HAP-1 (cell line): ENCODE measurements at regions not wholly inside any gene's neighbourhood (a gene's known extent, or its start where the extent isn't known, plus 50 kb on each side); places are given as distances from the start of the nearest gene placed in this dataset.
"Not testable (repeated sequence)": the region's sequence is repeated elsewhere in the genome, so short reads cannot be mapped to it uniquely, and the experiment has no call there.

Experiments used
- DNase-seq, 2 experiments: peaks; one replicate each; pipeline ENCODE4 v3.0.0-alpha.2; 2016 to 2020; ENCODE audit warnings: low spot score in 2 of 2
- H3K27me3 ChIP-seq: fragments of 250-450 bp; sonication (Bioruptor Pico); 2 replicates; pipeline ENCODE4 v1.5.1; 2020; ENCODE audit warnings: low read depth, mild to moderate bottlenecking, moderate library complexity
- H3K36me3 ChIP-seq: fragments of 250-450 bp; sonication (Bioruptor Pico); replicated peaks from 2 replicates; pipeline ENCODE4 v1.5.1; 2020; ENCODE audit warnings: mild to moderate bottlenecking
- H3K4me1 ChIP-seq: fragments of 250-450 bp; sonication (Bioruptor Pico); 2 replicates; pipeline ENCODE4 v1.5.1; 2020; ENCODE audit warnings: mild to moderate bottlenecking
- H3K4me3 ChIP-seq: fragments of 250-450 bp; sonication (Bioruptor Pico); 2 replicates; pipeline ENCODE4 v1.5.1; 2020; ENCODE audit warnings: mild to moderate bottlenecking, moderate library complexity
- H3K9me3 ChIP-seq: fragments of 250-450 bp; sonication (Bioruptor Pico); 2 replicates; pipeline ENCODE4 v1.5.1; 2020; ENCODE audit warnings: mild to moderate bottlenecking, moderate library complexity
- in situ Hi-C: fragments of 300-500 bp; cut with MboI; formaldehyde crosslinking; loops from 3 replicates; pipeline ENCODE4 v1.14.3; 2020; ENCODE audit warnings: low sequenced_read_pairs, inconsistent platforms, mixed read lengths

DNA sequence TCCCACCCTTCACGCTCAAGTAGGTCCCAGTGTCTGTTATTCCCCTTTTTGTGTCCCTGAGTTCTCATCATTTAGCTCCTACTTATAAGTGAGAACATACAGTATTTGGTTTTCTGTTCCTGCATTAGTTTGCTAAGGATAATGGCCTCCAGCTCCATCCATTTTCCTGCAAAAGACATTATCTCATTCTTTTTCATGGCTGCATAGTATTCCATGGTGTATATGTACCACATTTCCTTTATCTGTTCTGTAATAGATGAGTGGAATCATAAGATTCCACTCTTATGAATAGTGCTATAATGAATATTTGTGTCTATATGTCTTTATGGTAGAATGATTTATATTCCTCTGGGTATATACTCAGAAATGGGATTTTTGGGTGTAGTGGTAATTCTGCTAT is 1473.5 kb upstream of the ACVR2A start:
- H3K9me3 ChIP-seq, H3K4me1 ChIP-seq, H3K27me3 ChIP-seq, DNase-seq, in situ Hi-C loops, H3K36me3 ChIP-seq, H3K4me3 ChIP-seq: not testable (repeated sequence)

DNA sequence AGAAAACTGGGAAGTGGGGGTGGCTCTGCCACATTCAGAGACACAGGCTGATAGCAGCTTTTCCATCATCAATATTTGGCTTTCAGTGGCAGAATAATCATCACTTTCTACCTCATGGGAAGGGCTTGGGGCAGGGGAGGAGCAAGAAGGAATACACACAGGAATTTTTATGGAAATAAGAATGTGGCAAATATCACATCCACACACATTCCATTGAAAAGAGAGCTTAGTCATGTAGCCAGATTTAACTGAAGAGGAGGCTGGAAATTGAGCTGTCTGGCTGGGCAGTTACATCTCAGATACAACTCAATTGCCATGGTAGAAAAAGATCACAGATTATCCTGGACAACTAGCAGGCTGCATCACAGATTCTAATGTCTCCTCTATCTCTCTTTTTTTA is 1474.0 kb upstream of the ACVR2A start:
- DNase-seq = no peak
- H3K4me3 ChIP-seq = no peak overlapping the region
- no peaks in the 10 kb centered on the region for H3K36me3 ChIP-seq
- H3K27me3 ChIP-seq = no peaks in the 10 kb centered on the region
- no peaks in the 10 kb centered on the region for H3K4me1 ChIP-seq
- in situ Hi-C loops = no loop called here
- no peaks in the 10 kb centered on the region for H3K9me3 ChIP-seq

DNA sequence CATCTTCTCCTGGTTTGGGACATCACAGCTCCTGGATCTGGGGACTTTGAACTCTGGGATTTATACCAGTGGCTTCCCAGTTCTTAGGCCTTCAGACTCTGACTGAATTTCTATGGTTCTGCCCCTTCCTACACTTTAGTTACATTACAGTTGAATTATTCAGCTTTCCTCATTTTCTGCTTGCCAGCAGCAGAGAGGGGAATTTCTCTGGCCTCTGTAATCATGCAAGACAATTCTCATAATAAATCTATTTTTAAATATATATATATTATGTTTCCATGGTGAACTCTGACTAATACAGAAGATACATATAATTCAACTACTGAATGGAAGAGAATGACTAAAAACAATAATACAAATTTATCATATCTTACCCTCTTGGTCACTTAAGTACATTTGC is 1478.6 kb upstream of the ACVR2A start:
- Histone ChIP-seq H3K9me3 (no peaks in the 10 kb centered on the region), H3K36me3 (no peaks in the 10 kb centered on the region), H3K27me3 (no peaks in the 10 kb centered on the region), H3K4me3 (no peak overlapping the region), H3K4me1 (no peaks in the 10 kb centered on the region)
- in situ Hi-C loops = no loop called here
- no peak for DNase-seq

DNA sequence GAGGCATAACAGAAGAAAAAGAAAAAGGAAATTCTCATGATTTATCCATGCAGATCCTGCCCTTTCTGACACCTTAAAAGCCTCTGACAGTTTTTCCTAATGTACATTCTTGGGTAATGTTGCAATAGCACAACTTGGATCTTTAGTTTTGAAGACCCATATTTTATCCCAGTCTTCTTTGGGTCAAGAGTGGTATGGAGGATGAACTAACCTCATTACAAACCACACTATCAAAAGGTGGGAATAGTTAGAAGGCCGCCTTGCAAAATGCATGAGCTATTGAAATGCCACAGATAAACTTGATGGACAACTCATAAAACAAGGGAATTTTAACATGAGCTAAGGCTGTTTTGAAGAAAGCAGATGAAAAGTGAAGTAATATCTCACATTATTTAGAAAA is 1479.8 kb upstream of the ACVR2A start:
- Histone ChIP-seq H3K4me1 (no peaks in the 10 kb centered on the region), H3K4me3 (no peak overlapping the region), H3K9me3 (no peaks in the 10 kb centered on the region), H3K36me3 (no peaks in the 10 kb centered on the region), H3K27me3 (no peaks in the 10 kb centered on the region)
- no peak for DNase-seq
- in situ Hi-C loops = no loop called here

DNA sequence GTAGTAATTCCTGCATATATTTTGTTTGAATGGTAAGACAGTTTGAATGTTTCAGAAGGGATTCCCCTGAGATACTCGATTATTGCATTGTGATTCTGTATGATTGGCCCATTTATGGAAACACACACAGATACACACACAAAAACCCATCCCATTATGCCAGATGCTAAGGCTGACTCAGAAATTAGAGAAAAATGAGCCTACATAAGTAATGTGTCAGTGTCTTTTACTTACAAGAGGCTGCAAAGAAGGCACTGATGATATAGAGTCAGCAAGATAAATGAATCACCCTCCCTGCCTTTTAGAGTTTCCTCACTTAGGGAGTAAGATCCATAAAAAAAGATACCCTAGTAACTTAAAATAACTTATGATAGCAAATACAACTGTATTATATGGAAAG is 1481.1 kb upstream of the ACVR2A start:
- Histone ChIP-seq H3K9me3 (no peaks in the 10 kb centered on the region), H3K4me3 (no peak overlapping the region), H3K27me3 (no peaks in the 10 kb centered on the region), H3K36me3 (no peaks in the 10 kb centered on the region), H3K4me1 (no peaks in the 10 kb centered on the region)
- no peak for DNase-seq
- in situ Hi-C loops = no loop called here

DNA sequence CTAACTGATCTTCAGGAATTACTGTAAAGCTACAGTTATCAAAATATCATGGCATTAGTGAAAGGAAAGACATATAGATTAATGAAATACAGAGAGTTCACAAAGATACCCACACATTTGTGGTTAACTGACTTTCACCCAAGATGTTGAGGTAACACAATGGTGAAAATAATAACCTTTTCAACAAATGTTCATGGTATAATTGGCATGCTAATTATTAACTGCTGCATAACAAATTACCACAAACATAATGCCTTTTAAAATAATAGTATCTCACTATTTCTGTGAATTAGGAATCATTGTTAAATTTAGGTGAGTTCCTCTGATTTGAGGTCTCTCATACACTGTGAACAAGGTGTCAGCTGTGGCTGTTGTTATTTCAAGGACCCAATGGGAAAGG is 1493.1 kb upstream of the ACVR2A start:
- DNase-seq = no peak
- H3K4me1 ChIP-seq = no peaks in the 10 kb centered on the region
- H3K4me3 ChIP-seq = no peak overlapping the region
- H3K27me3 ChIP-seq = no peaks in the 10 kb centered on the region
- no peaks in the 10 kb centered on the region for H3K36me3 ChIP-seq
- in situ Hi-C loops = no loop called here
- H3K9me3 ChIP-seq = no peaks in the 10 kb centered on the region

DNA sequence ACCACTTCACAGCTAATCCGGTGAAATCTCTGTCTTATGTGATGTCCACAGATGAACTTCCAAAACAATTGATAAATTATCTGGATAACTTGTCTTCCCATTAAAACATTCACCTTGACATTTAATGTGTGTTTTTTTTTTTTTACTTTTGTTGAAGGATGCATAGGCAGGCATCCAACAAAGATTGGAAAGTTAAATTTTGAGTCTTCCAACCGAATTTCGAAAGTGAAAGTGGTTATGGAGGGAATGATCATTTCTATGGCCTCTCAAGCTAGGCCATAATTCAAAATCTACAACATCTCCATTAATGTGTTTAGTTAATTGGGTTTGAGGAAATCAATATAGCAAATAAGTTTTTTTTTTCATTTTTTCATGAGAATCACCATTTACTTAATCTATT is 1495.5 kb upstream of the ACVR2A start:
- Histone ChIP-seq H3K9me3 (no peaks in the 10 kb centered on the region), H3K4me3 (no peak overlapping the region), H3K27me3 (no peaks in the 10 kb centered on the region), H3K36me3 (no peaks in the 10 kb centered on the region), H3K4me1 (no peaks in the 10 kb centered on the region)
- in situ Hi-C loops = no loop called here
- DNase-seq = no peak

DNA sequence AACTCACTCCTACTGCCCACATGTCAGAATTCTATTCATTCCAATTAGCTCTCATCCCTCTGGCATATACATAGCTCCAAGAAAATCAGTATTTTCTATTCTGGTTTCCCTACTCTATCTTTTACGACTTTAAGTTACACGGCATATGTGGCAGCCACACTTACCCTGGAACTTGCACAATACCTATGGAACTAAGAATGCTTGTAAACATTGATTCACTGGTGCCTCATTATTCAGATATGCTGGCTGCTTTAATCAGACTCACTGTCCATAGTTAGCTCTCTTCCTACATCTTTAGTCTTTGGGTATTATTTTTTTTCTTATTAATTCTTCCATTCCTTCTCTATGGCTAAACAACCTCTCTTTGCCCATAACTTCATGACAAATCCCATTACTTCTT is 1519.9 kb upstream of the ACVR2A start:
- Histone ChIP-seq H3K4me1 (no peaks in the 10 kb centered on the region; the same call in 1 of the 2 replicates), H3K9me3 (no peaks in the 10 kb centered on the region), H3K4me3 (no peak overlapping the region), H3K36me3 (no peaks in the 10 kb centered on the region), H3K27me3 (no peaks in the 10 kb centered on the region)
- DNase-seq = no peak
- in situ Hi-C loops = no loop called here

DNA sequence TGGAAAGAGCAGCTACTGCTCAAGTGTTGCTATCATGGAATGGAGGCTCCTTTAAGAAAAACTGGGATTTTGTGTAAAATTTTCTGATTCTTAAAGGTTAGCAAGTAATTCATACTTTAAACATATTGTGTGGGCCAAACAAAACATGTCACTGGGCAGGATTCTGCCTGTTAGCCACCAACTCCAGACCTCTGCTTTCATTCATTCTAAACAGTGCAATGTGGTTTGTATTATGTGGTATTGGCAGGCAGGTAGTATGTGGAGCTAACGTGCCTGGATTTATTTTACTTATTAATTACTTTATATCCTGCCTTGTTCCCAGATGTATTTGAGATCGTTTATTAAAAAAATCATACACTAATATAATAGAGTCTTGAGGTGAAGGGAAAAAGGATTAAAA is 1521.3 kb upstream of the ACVR2A start:
- in situ Hi-C loops = no loop called here
- Histone ChIP-seq H3K4me1 (no peaks in the 10 kb centered on the region; the same call in 1 of the 2 replicates), H3K4me3 (no peak overlapping the region), H3K36me3 (no peaks in the 10 kb centered on the region), H3K9me3 (no peaks in the 10 kb centered on the region), H3K27me3 (no peaks in the 10 kb centered on the region)
- no peak for DNase-seq

DNA sequence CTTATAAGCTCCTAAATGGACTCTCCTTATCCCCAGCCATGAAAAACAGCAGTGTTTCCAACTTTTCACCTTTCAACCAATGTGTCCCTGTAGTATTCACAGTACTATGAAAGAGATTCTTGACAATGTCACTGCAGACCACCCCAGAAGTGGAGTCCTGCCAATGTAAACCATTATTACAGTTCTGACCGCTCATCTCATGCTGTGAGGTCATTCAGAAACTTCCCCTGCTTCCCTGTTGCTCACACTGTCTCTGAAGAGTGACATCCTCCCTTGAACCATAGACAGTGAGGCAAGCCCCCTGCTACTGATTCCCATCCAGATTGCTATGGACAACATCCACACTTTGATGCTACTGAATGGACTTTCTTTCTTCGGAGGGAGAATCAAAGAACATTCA is 1523.7 kb upstream of the ACVR2A start:
- Histone ChIP-seq H3K27me3 (no peaks in the 10 kb centered on the region), H3K36me3 (no peaks in the 10 kb centered on the region), H3K9me3 (no peaks in the 10 kb centered on the region), H3K4me3 (no peak overlapping the region), H3K4me1 (no peaks in the 10 kb centered on the region)
- no peak for DNase-seq
- in situ Hi-C loops = no loop called here

DNA sequence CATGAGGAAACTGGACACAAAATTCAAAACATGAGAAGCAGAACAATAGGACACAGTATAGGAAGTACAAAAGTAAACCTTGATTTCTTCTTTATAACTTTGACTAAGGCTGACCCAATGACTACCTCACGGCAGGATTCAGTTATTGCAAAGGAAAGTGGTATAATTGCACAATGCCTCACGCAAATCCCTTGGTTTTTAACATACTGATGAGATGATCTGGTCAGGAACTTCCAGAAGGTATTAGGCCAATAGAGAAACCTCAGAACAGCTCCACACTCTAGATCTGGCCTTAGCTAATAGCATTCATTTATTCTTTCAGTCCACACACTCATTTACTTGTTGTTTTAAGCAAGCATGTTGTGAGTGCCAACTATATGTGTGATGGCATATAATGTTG is 1526.9 kb upstream of the ACVR2A start:
- no peaks in the 10 kb centered on the region for H3K4me1 ChIP-seq
- no peaks in the 10 kb centered on the region for H3K36me3 ChIP-seq
- in situ Hi-C loops = no loop called here
- H3K9me3 ChIP-seq = no peaks in the 10 kb centered on the region
- no peaks in the 10 kb centered on the region for H3K27me3 ChIP-seq
- H3K4me3 ChIP-seq = no peak overlapping the region
- DNase-seq = no peak

DNA sequence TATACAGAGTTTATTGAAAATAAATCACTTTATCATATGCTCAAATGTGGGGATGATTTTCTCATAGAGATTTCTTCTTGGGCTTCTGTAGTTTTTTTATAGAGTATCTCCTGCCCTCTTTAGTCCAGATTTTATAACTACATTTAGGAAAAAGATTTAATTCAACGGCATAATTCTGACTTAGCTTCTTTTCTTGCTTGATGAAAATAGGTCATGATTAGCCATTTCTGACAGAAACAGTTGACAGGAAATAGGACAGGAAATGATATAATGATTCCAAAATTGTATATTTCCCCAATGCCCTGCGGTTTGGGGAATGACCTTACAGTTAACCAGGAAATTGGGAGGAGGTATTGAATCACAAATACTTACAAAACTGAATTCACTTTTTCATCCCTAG is 1531.9 kb upstream of the ACVR2A start:
- no peaks in the 10 kb centered on the region for H3K27me3 ChIP-seq
- no peaks in the 10 kb centered on the region for H3K36me3 ChIP-seq
- H3K4me1 ChIP-seq = no peaks in the 10 kb centered on the region; the same call in 1 of the 2 replicates
- H3K4me3 ChIP-seq = no peak overlapping the region
- peak in 1 of 2 experiments; percentile 22 for DNase-seq
- in situ Hi-C loops = no loop called here
- no peaks in the 10 kb centered on the region for H3K9me3 ChIP-seq

DNA sequence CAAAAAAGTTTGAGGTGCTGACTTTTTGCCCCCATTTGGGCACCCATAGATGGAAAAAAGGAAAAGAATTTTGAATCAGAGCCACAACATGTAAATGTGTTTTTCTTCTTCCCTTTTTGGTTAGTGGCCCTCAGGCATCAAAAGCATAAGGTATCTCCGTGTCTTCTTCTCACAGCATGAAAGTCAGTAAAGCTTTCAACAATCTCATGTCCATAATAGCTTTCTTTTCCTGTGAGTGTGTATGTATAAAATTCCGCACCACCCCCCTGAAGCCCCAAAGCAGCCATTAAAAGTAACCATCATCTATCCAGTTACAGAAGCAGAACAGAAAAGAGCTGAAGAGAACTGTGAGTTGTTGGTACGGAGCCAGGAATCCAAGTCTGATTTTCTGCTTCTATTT is 1539.7 kb upstream of the ACVR2A start:
- Histone ChIP-seq H3K4me1 (no peaks in the 10 kb centered on the region), H3K9me3 (no peaks in the 10 kb centered on the region), H3K36me3 (no peaks in the 10 kb centered on the region), H3K27me3 (no peaks in the 10 kb centered on the region), H3K4me3 (no peak overlapping the region)
- no peak for DNase-seq
- in situ Hi-C loops = no loop called here

DNA sequence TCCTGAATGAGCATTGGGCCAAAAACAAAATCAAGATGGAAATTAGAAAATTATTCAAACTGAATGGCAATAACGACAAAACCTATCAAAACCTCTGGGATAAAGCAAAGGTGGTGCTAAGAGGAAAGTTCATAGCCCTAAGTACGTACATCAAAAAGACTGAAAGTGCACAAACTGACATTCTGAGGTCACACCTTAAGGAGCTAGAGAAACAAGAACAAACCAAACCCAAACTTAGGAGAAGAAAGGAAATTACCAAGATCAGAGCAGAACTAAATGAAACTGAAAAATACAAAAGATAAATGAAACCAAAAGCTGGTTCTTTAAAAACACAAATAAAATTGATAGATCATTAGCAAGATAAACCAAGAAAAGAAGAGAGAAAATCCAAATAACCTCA is 1543.5 kb upstream of the ACVR2A start:
- H3K9me3 ChIP-seq = no peaks in the 10 kb centered on the region
- H3K4me3 ChIP-seq = no peak overlapping the region
- H3K27me3 ChIP-seq = no peaks in the 10 kb centered on the region
- H3K36me3 ChIP-seq = no peaks in the 10 kb centered on the region
- no peak for DNase-seq
- in situ Hi-C loops = no loop called here
- no peaks in the 10 kb centered on the region for H3K4me1 ChIP-seq

DNA sequence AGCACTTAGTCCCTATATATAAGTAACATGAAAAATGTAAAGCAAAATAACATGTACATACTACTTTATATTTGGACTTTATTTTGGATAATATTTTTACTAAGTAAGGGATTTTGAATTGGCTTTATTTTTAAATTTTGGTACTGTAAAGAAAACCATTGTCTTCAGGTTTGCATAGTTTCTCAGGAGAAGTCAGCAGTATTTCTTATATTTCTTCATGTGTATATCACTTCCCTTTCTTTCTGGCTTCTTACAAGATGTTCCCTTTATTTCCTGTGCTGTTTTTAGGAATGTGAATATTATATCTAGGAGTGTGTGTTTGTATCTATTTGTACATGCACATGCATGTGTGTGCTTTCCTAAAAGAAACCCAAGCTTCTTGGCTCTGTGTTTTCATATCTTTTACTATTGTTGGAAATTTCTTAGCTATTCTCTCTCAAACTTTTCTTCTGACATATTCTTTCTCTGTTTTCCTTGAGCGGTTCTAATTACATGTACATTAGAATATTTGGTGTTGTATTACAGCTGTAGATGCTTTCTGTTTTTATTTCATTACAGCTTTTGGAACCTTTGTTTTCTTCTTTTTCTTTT is 1549.7 kb upstream of the ACVR2A start:
- no peak for DNase-seq
- H3K4me3 ChIP-seq = no peak overlapping the region
- no peaks in the 10 kb centered on the region for H3K36me3 ChIP-seq
- no peaks in the 10 kb centered on the region for H3K4me1 ChIP-seq
- no peaks in the 10 kb centered on the region for H3K27me3 ChIP-seq
- no peaks in the 10 kb centered on the region for H3K9me3 ChIP-seq
- in situ Hi-C loops = no loop called here
